DOHH2 (cell line): ENCODE measurements at regions not wholly inside any gene's neighbourhood (a gene's known extent, or its start where the extent isn't known, plus 50 kb on each side); places are given as distances from the start of the nearest gene placed in this dataset.

Experiments used
- H3F3A ChIP-seq: fragments of 200-600 bp; sonication (generic), shearing (Covaris generic); 2 replicates; pipeline ENCODE4 v1.6.0; 2016; ENCODE audit warnings: antibody characterized with exemption, mild to moderate bottlenecking; ENCODE audit not compliant: control insufficient read depth, insufficient read depth
- H3K27ac ChIP-seq: fragments of 200-600 bp; sonication (generic); 2 replicates; pipeline ENCODE4 v1.5.1; 2014; ENCODE audit warnings: low read depth, mild to moderate bottlenecking, low read length, moderate library complexity
- H3K27me3 ChIP-seq: fragments of 200-600 bp; sonication (generic); 2 replicates; pipeline ENCODE4 v1.6.1; 2014; ENCODE audit warnings: mild to moderate bottlenecking, low read length, mixed read lengths; ENCODE audit not compliant: control insufficient read depth
- H3K36me3 ChIP-seq: fragments of 200-600 bp; sonication (generic); 2 replicates; pipeline ENCODE4 v1.6.1; 2014; ENCODE audit warnings: mild to moderate bottlenecking, low read length, moderate library complexity, mixed read lengths; ENCODE audit not compliant: control insufficient read depth
- H3K4me1 ChIP-seq: fragments of 200-600 bp; sonication (generic); 2 replicates; pipeline ENCODE4 v1.6.1; 2014; ENCODE audit warnings: mild to moderate bottlenecking, low read length, mixed read lengths; ENCODE audit not compliant: control insufficient read depth
- H3K4me2 ChIP-seq: fragments of 200-600 bp; sonication (generic); 2 replicates; pipeline ENCODE4 v1.6.0; 2014; ENCODE audit warnings: mild to moderate bottlenecking, low read length, moderate library complexity
- H3K4me3 ChIP-seq: fragments of 200-600 bp; sonication (generic); 2 replicates; pipeline ENCODE4 v1.5.1; 2014; ENCODE audit warnings: mild to moderate bottlenecking, low read length, mixed read lengths
- H3K79me2 ChIP-seq: fragments of 200-600 bp; sonication (generic); 2 replicates; pipeline ENCODE4 v1.6.1; 2014; ENCODE audit warnings: mild to moderate bottlenecking, low read length, mixed read lengths; ENCODE audit not compliant: control insufficient read depth
- H3K9me2 ChIP-seq: fragments of 200-600 bp; sonication (generic); replicated peaks from 2 replicates; pipeline ENCODE4 v1.6.1; 2014; ENCODE audit warnings: mild to moderate bottlenecking, low read length, mixed read lengths; ENCODE audit not compliant: control insufficient read depth
- H3K9me3 ChIP-seq: fragments of 200-600 bp; sonication (generic); 2 replicates; pipeline ENCODE4 v1.6.1; 2014; ENCODE audit warnings: antibody characterized with exemption, low read length, mixed read lengths; ENCODE audit not compliant: control insufficient read depth, insufficient read depth
- H4K20me1 ChIP-seq: fragments of 200-600 bp; sonication (generic); 2 replicates; pipeline ENCODE4 v1.6.0; 2014; ENCODE audit warnings: low read depth, mild to moderate bottlenecking, antibody characterized with exemption, low read length, moderate library complexity; ENCODE audit not compliant: control insufficient read depth, insufficient read depth
- CTCF ChIP-seq: fragments of 200-600 bp; sonication (generic); IDR thresholded peaks from one replicate; pipeline ENCODE4 v1.5.1; 2014; ENCODE audit warnings: antibody characterized with exemption, mild to moderate bottlenecking, low read depth, low read length; ENCODE audit not compliant: poor library complexity, severe bottlenecking
- EZH2phosphoT487 ChIP-seq: fragments of 200-600 bp; sonication (generic); IDR thresholded peaks from 2 replicates; pipeline ENCODE4 v1.6.1; 2017; ENCODE audit warnings: borderline replicate concordance, mild to moderate bottlenecking, antibody characterized with exemption, low read length, moderate library complexity, mixed read lengths

- no peaks in the 10 kb centered on the region for H3K36me3 ChIP-seq
Measured at GRCh38 chr3:139180489-139180888, 135.8 kb upstream of the PRR23C start.

GRCh38 chr3:139182143-139182542, 137.5 kb upstream of the PRR23C start:
- H3K36me3 ChIP-seq: no peaks in the 10 kb centered on the region
- H3K9me2 ChIP-seq: no peaks in the 10 kb centered on the region
- H3F3A ChIP-seq: no peaks in the 10 kb centered on the region
- no peaks in the 10 kb centered on the region for H3K9me3 ChIP-seq
- TF ChIP-seq EZH2phosphoT487: no peak
- TF ChIP-seq CTCF: no peak
- no peaks in the 10 kb centered on the region for H3K4me1 ChIP-seq
- no peaks in the 10 kb centered on the region for H4K20me1 ChIP-seq
- no peak overlapping the region for H3K27ac ChIP-seq
- no peak overlapping the region for H3K4me3 ChIP-seq
- no peaks in the 10 kb centered on the region for H3K79me2 ChIP-seq
- H3K4me2 ChIP-seq: no peak overlapping the region
- no peaks in the 10 kb centered on the region for H3K27me3 ChIP-seq

More at GRCh38 chr3:139180489-139180888, 135.8 kb upstream of the PRR23C start:
- H3K9me2 ChIP-seq: no peaks in the 10 kb centered on the region
- no peaks in the 10 kb centered on the region for H4K20me1 ChIP-seq
- TF ChIP-seq EZH2phosphoT487 (no peak), CTCF (no peak)
- H3K4me1 ChIP-seq: no peaks in the 10 kb centered on the region
- H3K27ac ChIP-seq: no peak overlapping the region
- no peaks in the 10 kb centered on the region for H3F3A ChIP-seq
- H3K4me3 ChIP-seq: no peak overlapping the region
- no peaks in the 10 kb centered on the region for H3K27me3 ChIP-seq
- H3K9me3 ChIP-seq: no peaks in the 10 kb centered on the region
- no peaks in the 10 kb centered on the region for H3K79me2 ChIP-seq
- no peak overlapping the region for H3K4me2 ChIP-seq

- Histone ChIP-seq H3K4me3 (no peak overlapping the region), H4K20me1 (no peaks in the 10 kb centered on the region), H3K4me2 (no peak overlapping the region), H3K27me3 (no peaks in the 10 kb centered on the region), H3K79me2 (no peaks in the 10 kb centered on the region), H3K4me1 (no peaks in the 10 kb centered on the region), H3K27ac (no peak overlapping the region), H3K9me2 (no peaks in the 10 kb centered on the region), H3F3A (no peaks in the 10 kb centered on the region), H3K36me3 (no peaks in the 10 kb centered on the region), H3K9me3 (no peaks in the 10 kb centered on the region)
- TF ChIP-seq EZH2phosphoT487: no peak
Measured at GRCh38 chr3:139182598-139182997, 137.9 kb upstream of the PRR23C start.

GRCh38 chr3:139185527-139185926, 140.8 kb upstream of the PRR23C start:
- Histone ChIP-seq H3K27ac (no peak overlapping the region), H3K27me3 (no peaks in the 10 kb centered on the region), H3F3A (no peaks in the 10 kb centered on the region), H3K4me1 (no peaks in the 10 kb centered on the region), H3K36me3 (no peaks in the 10 kb centered on the region), H3K9me2 (no peaks in the 10 kb centered on the region), H3K9me3 (no peaks in the 10 kb centered on the region), H3K4me2 (no peak overlapping the region), H3K4me3 (no peak overlapping the region), H3K79me2 (no peaks in the 10 kb centered on the region), H4K20me1 (no peaks in the 10 kb centered on the region)
- TF ChIP-seq EZH2phosphoT487 (no peak), CTCF (no peak)
